Kidney (tissue), 13 donors: ENCODE measurements at regions not wholly inside any gene's neighbourhood (a gene's known extent, or its start where the extent isn't known, plus 50 kb on each side); places are given as distances from the start of the nearest gene placed in this dataset.

ENCODE experiments used
- DNase-seq, 5 donors: peaks; one replicate each; pipeline ENCODE4 v3.0.0-alpha.2; 2013 to 2020
- FAIRE-seq: peaks from 2 replicates; lab custom pipeline; 2012; peaks lifted over from hg19 to GRCh38; lab: Jason Lieb, UNC
- H3K27ac ChIP-seq, 2 donors: one replicate each; pipeline ENCODE4 v1.7.0; 2013; ENCODE audit warnings: low read depth in 2 of 2, low read length in 2 of 2, inconsistent platforms in 1 of 2
- H3K27me3 ChIP-seq: one replicate; pipeline ENCODE4 v1.7.1; 2013; ENCODE audit warnings: low read length, inconsistent platforms; ENCODE audit not compliant: control insufficient read depth, insufficient read depth
- H3K36me3 ChIP-seq, 3 donors: one replicate each; pipeline versions ENCODE4 v1.7.0 to v1.7.1; 2013; ENCODE audit warnings: low read length in 3 of 3, control low read depth in 1 of 3, inconsistent platforms in 1 of 3; ENCODE audit not compliant: insufficient read depth in 3 of 3, control insufficient read depth in 2 of 3
- H3K4me1 ChIP-seq, 3 donors: one replicate each; pipeline versions ENCODE4 v1.7.0 to v1.7.1; 2013; ENCODE audit warnings: low read length in 3 of 3, inconsistent platforms in 1 of 3, low read depth in 1 of 3; ENCODE audit not compliant: control insufficient read depth in 2 of 3, insufficient read depth in 2 of 3
- H3K4me3 ChIP-seq, 3 donors: one replicate each; pipeline versions ENCODE4 v1.7.0 to v1.8.1; 2013; ENCODE audit warnings: low read length in 3 of 3, control low read depth in 1 of 3, inconsistent platforms in 1 of 3
- H3K9ac ChIP-seq, 3 donors: one replicate each; pipeline versions ENCODE4 v1.7.0 to v1.7.1; 2013; ENCODE audit warnings: low read length in 3 of 3, control low read depth in 1 of 3, inconsistent platforms in 1 of 3
- H3K9me3 ChIP-seq, 3 donors: one replicate each; pipeline versions ENCODE4 v1.7.0 to v1.7.1; 2013; ENCODE audit warnings: low read length in 3 of 3, control low read depth in 1 of 3, inconsistent platforms in 1 of 3; ENCODE audit not compliant: control insufficient read depth in 2 of 3, insufficient read depth in 1 of 3
- intact Hi-C: fragments of 100-400 bp; cut with DNase I; formaldehyde crosslinking; loops from one replicate; pipeline ENCODE4 v1.11.1; 2022
- TF ChIP-seq, protein P1 (sequence below): IDR thresholded peaks from 3 replicates; pipeline ENCODE4 v1.5.1; 2012; ENCODE audit warnings: mild to moderate bottlenecking, moderate library complexity, borderline replicate concordance; ENCODE audit not compliant: insufficient read depth; ENCODE audit errors: extremely low read depth
- donor health status: control.
- donor health status: control.
- donor health status: control.
- donor health status: control.
- donor health status: control.
- donor health status: DM: yes; HTN: yes; CAD: no.
- donor health status: Normal renal cell carcinoma (clear cell type).

GRCh38 chr11:71186806-71187205, 65.6 kb downstream of the SHANK2 start:
- FAIRE-seq (no peak), DNase-seq (peak; percentile 56 to 80 (median 66))
- no peaks in the 10 kb centered on the region for H3K9me3 ChIP-seq
- no peak overlapping the region for H3K27ac ChIP-seq
- no peaks in the 10 kb centered on the region for H3K27me3 ChIP-seq
- intact Hi-C loops, result no loop called here
- H3K4me3 ChIP-seq, result no peak overlapping the region
- H3K36me3 ChIP-seq, result no peaks in the 10 kb centered on the region
- peaks cover 0 to 9% (median 7%) of the 10 kb centered on the region in 3 donors for H3K4me1 ChIP-seq
- TF ChIP-seq, protein P1, sequence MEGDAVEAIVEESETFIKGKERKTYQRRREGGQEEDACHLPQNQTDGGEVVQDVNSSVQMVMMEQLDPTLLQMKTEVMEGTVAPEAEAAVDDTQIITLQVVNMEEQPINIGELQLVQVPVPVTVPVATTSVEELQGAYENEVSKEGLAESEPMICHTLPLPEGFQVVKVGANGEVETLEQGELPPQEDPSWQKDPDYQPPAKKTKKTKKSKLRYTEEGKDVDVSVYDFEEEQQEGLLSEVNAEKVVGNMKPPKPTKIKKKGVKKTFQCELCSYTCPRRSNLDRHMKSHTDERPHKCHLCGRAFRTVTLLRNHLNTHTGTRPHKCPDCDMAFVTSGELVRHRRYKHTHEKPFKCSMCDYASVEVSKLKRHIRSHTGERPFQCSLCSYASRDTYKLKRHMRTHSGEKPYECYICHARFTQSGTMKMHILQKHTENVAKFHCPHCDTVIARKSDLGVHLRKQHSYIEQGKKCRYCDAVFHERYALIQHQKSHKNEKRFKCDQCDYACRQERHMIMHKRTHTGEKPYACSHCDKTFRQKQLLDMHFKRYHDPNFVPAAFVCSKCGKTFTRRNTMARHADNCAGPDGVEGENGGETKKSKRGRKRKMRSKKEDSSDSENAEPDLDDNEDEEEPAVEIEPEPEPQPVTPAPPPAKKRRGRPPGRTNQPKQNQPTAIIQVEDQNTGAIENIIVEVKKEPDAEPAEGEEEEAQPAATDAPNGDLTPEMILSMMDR, result no peak
- no peak overlapping the region for H3K9ac ChIP-seq

- no peak overlapping the region for H3K4me3 ChIP-seq
- no peaks in the 10 kb centered on the region for H3K36me3 ChIP-seq
- intact Hi-C loops, result no loop called here
- FAIRE-seq (no peak), DNase-seq (peak in 1 of 5 donors; percentile 20)
- TF ChIP-seq, protein P1, result no peak
- no peaks in the 10 kb centered on the region for H3K27me3 ChIP-seq
- no peak overlapping the region for H3K9ac ChIP-seq
- H3K4me1 ChIP-seq, result peaks cover 0 to 9% (median 7%) of the 10 kb centered on the region in 3 donors
- H3K27ac ChIP-seq, result no peak overlapping the region
- H3K9me3 ChIP-seq, result no peaks in the 10 kb centered on the region
Observed at GRCh38 chr11:71185411-71185810, 67.0 kb downstream of the SHANK2 start.

- intact Hi-C loops, result no loop called here
- no peak for FAIRE-seq
Observed at GRCh38 chr11:71184421-71185210, 67.8 kb downstream of the SHANK2 start.

More at GRCh38 chr11:71184421-71185210, 67.8 kb downstream of the SHANK2 start:
- Histone ChIP-seq H3K9me3 (no peaks in the 10 kb centered on the region), H3K27ac (no peak overlapping the region), H3K9ac (no peak overlapping the region), H3K27me3 (no peaks in the 10 kb centered on the region), H3K4me1 (peaks cover 0 to 10% (median 9%) of the 10 kb centered on the region in 3 donors), H3K4me3 (no peak overlapping the region), H3K36me3 (no peaks in the 10 kb centered on the region)
- DNase-seq, result peak in 2 of 5 donors; percentile 12 to 36
- TF ChIP-seq, protein P1, result no peak
